Right atrium auricular region (tissue), 2 donors: ENCODE measurements at regions not wholly inside any gene's neighbourhood (a gene's known extent, or its start where the extent isn't known, plus 50 kb on each side); places are given as distances from the start of the nearest gene placed in this dataset.

Experiments
- DNase-seq: peaks from one replicate; pipeline ENCODE4 v3.0.0-alpha.2; 2019; ENCODE audit warnings: low spot score
- H3K27ac ChIP-seq, 2 donors: fragments of 200-600 bp; sonication (generic); 1 replicate in 1 of 2; 2 replicates in 1 of 2; pipeline ENCODE4 v1.5.1; 2016 to 2019
- H3K27me3 ChIP-seq, 2 donors: fragments of 200-600 bp; sonication (generic); one replicate each; pipeline versions ENCODE4 v1.5.1 to v1.6.0; 2017 to 2019
- H3K36me3 ChIP-seq: fragments of 200-600 bp; sonication (generic); one replicate; pipeline ENCODE4 v1.5.1; 2016
- H3K4me1 ChIP-seq, 2 donors: fragments of 200-600 bp; sonication (generic); one replicate each; pipeline versions ENCODE4 v1.5.1 to v1.6.0; 2017 to 2019
- H3K4me3 ChIP-seq, 2 donors: fragments of 200-600 bp; sonication (generic); 1 replicate in 1 of 2; 2 replicates in 1 of 2; pipeline ENCODE4 v1.5.1; 2017 to 2019; ENCODE audit warnings: mild to moderate bottlenecking in 1 of 2, moderate library complexity in 1 of 2
- H3K9me3 ChIP-seq, 2 donors: fragments of 200-600 bp; sonication (generic); one replicate each; pipeline ENCODE4 v1.5.1; 2019
- CTCF ChIP-seq, 2 donors: fragments of 200-600 bp; sonication (generic); IDR thresholded peaks; one replicate each; pipeline ENCODE4 v1.5.1; 2019; ENCODE audit warnings: antibody characterized with exemption in 2 of 2

DNA sequence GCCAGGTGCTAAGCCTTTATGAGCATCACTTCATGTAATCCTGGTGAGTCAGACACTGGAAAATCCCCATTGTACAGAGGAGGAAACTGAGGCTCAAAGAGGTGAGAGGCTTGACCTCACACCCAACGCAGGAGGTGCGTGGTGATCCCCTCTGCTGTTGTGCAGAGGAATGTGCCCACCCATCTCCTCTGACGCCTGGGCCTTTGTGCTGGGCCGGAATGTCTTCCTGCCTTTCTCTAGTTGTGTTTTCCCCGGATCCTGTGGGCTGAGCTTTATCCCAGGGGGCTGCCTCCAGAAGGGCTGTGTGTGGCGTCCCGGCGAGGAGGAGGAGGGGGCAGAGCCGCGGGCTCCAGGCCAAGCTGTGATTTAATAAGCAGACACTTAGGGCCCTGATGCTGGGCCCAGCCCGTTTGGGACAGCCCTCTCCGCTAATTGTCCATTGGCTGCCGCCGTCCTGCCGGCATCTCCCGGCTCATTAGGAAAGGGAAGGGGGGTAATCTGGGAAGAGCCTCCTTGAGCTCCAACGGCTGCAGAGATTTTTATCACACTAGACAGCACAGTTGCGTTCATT lies 653.6 kb downstream of the MED13L start:
- no peaks in the 10 kb centered on the region for H3K36me3 ChIP-seq
- H3K4me3 ChIP-seq = no peak overlapping the region
- TF ChIP-seq CTCF (IDR thresholded peaks at IDR 0.05) = no peak
- peaks cover 0 to 11% of the 10 kb centered on the region in 2 donors for H3K9me3 ChIP-seq
- H3K27me3 ChIP-seq = no peaks in the 10 kb centered on the region
- H3K27ac ChIP-seq = no peak overlapping the region
- no peaks in the 10 kb centered on the region for H3K4me1 ChIP-seq
- no peak for DNase-seq

- Histone ChIP-seq H3K9me3 (peaks cover 0 to 11% of the 10 kb centered on the region in 2 donors), H3K27ac (no peak overlapping the region), H3K36me3 (no peaks in the 10 kb centered on the region), H3K27me3 (no peaks in the 10 kb centered on the region), H3K4me1 (no peaks in the 10 kb centered on the region), H3K4me3 (no peak overlapping the region)
- DNase-seq = no peak
- no peak for TF ChIP-seq CTCF (IDR thresholded peaks at IDR 0.05)
Observed at GRCh38 chr12:115623275-115623674, 654.2 kb downstream of the MED13L start.

GRCh38 chr12:115620816-115621215 lies 656.7 kb downstream of the MED13L start:
- DNase-seq = no peak
- H3K27me3 ChIP-seq = no peaks in the 10 kb centered on the region
- TF ChIP-seq CTCF (IDR thresholded peaks at IDR 0.05) = no peak

DNA sequence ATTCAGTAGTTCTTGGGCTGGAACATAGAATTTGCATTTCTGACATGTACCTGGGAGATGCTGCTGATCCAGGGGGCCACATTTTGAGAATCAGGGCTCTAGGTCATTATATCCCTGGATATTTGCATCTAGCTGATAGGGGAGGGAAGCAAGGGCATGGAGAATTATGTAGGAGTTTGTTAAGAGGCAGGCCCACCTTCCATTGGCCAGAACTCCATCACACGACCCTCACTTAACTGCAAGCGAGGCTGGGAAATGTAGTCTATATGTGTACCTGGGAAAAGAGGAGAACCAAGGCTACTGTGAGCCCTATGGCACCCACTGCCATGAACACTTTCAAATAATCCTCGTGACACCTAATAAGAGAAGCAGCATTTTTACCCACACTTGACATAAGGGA lies 657.6 kb downstream of the MED13L start:
- Histone ChIP-seq H3K27me3 (no peaks in the 10 kb centered on the region), H3K4me3 (no peak overlapping the region), H3K9me3 (peaks cover 0 to 2% of the 10 kb centered on the region in 2 donors), H3K27ac (no peak overlapping the region), H3K4me1 (no peaks in the 10 kb centered on the region), H3K36me3 (no peaks in the 10 kb centered on the region)
- DNase-seq = no peak
- no peak for TF ChIP-seq CTCF (IDR thresholded peaks at IDR 0.05)

More at GRCh38 chr12:115620816-115621215, 656.7 kb downstream of the MED13L start:
- Histone ChIP-seq H3K4me1 (no peaks in the 10 kb centered on the region), H3K9me3 (peaks cover 0 to 7% of the 10 kb centered on the region in 2 donors), H3K27ac (no peak overlapping the region), H3K36me3 (no peaks in the 10 kb centered on the region), H3K4me3 (no peak overlapping the region)

- H3K4me3 ChIP-seq = no peak overlapping the region
- no peaks in the 10 kb centered on the region for H3K4me1 ChIP-seq
- H3K36me3 ChIP-seq = no peaks in the 10 kb centered on the region
- no peak for DNase-seq
- H3K27ac ChIP-seq = no peak overlapping the region
- no peaks in the 10 kb centered on the region for H3K9me3 ChIP-seq
- no peaks in the 10 kb centered on the region for H3K27me3 ChIP-seq
- TF ChIP-seq CTCF (IDR thresholded peaks at IDR 0.05) = no peak
Observed at GRCh38 chr12:115619061-115619460, 658.4 kb downstream of the MED13L start.

GRCh38 chr12:115618105-115618504 lies 659.4 kb downstream of the MED13L start:
- H3K36me3 ChIP-seq = no peaks in the 10 kb centered on the region
- no peak overlapping the region for H3K4me3 ChIP-seq
- H3K27me3 ChIP-seq = no peaks in the 10 kb centered on the region
- H3K9me3 ChIP-seq = peaks cover 0 to 4% of the 10 kb centered on the region in 2 donors
- no peak overlapping the region for H3K27ac ChIP-seq
- no peak for TF ChIP-seq CTCF (IDR thresholded peaks at IDR 0.05)
- no peaks in the 10 kb centered on the region for H3K4me1 ChIP-seq
- DNase-seq = no peak
